WTC11 (cell line): ENCODE measurements at regions not wholly inside any gene's neighbourhood (a gene's known extent, or its start where the extent isn't known, plus 50 kb on each side); places are given as distances from the start of the nearest gene placed in this dataset.

Source experiments
- ATAC-seq: fragments of 200-7000 bp; cut with Tn5 transposase; 2 replicates; pipeline ENCODE4 v1.10.0; 2021; ENCODE audit warnings: mild to moderate bottlenecking, moderate library complexity
- CTCF ChIA-PET: fragments of 300-600 bp; sonication (Branson Sonifier 250); formaldehyde crosslinking; loops from one replicate; lab custom pipeline; 2021; ENCODE audit warnings: antibody characterized with exemption; lab: Charles Lee
- POLR2A ChIA-PET: fragments of 350-600 bp; sonication (Branson Sonifier 250); formaldehyde crosslinking; loops from one replicate; lab custom pipeline; 2021; ENCODE audit warnings: antibody characterized with exemption; lab: Charles Lee
- DNase-seq: peaks from one replicate; pipeline ENCODE4 v3.0.0; 2021; ENCODE audit warnings: low spot score
- H3K27ac Mint-ChIP-seq: 2 replicates; pipeline ENCODE4 v1.8.0; 2021; ENCODE audit warnings: mixed read lengths
- H3K27me3 Mint-ChIP-seq: 2 replicates; pipeline ENCODE4 v1.8.0; 2021; ENCODE audit warnings: low read depth, mild to moderate bottlenecking, moderate library complexity, mixed read lengths
- H3K36me3 Mint-ChIP-seq: 2 replicates; pipeline ENCODE4 v1.8.0; 2021; ENCODE audit warnings: mixed read lengths
- H3K4me1 Mint-ChIP-seq: 2 replicates; pipeline ENCODE4 v1.8.0; 2022; ENCODE audit warnings: mixed read lengths
- H3K4me3 Mint-ChIP-seq: 2 replicates; pipeline ENCODE4 v1.8.0; 2021; ENCODE audit warnings: mild to moderate bottlenecking, moderate library complexity, mixed read lengths
- H3K9me3 Mint-ChIP-seq: 2 replicates; pipeline ENCODE4 v1.8.0; 2021; ENCODE audit warnings: mixed read lengths
- ATF1 ChIP-seq: sonication (generic); formaldehyde crosslinking; IDR thresholded peaks from 2 replicates; pipeline ENCODE4 v1.8.1; 2023; ENCODE audit warnings: mild to moderate bottlenecking, moderate library complexity, missing genetic modification reagents
- ATF3 ChIP-seq: sonication (generic); formaldehyde crosslinking; conservative IDR thresholded peaks from 2 replicates; pipeline ENCODE4 v1.8.1; 2022; ENCODE audit warnings: mild to moderate bottlenecking, missing genetic modification reagents
- ESRRA ChIP-seq: sonication (generic); formaldehyde crosslinking; IDR thresholded peaks from 2 replicates; pipeline ENCODE4 v1.8.1; 2022; ENCODE audit warnings: mild to moderate bottlenecking, missing genetic modification reagents, borderline replicate concordance
- FOXK1 ChIP-seq: sonication (generic); formaldehyde crosslinking; IDR thresholded peaks from 2 replicates; pipeline ENCODE4 v1.8.0; 2022; ENCODE audit warnings: mild to moderate bottlenecking, moderate library complexity, missing genetic modification reagents
- FOXP1 ChIP-seq: sonication (generic); formaldehyde crosslinking; IDR thresholded peaks from 2 replicates; pipeline ENCODE4 v1.8.0; 2022; ENCODE audit warnings: missing genetic modification reagents, mild to moderate bottlenecking, moderate library complexity, borderline replicate concordance
- GABPB1 ChIP-seq: sonication (generic); formaldehyde crosslinking; IDR thresholded peaks from 2 replicates; pipeline ENCODE4 v1.8.1; 2023; ENCODE audit warnings: mild to moderate bottlenecking, missing genetic modification reagents
- GRHL2 ChIP-seq: fragments of 250-450 bp; sonication (Bioruptor Pico); IDR thresholded peaks from 2 replicates; pipeline ENCODE4 v1.8.0; 2022; ENCODE audit warnings: mild to moderate bottlenecking, moderate library complexity; ENCODE audit not compliant: insufficient replicate concordance, severe bottlenecking
- MLX ChIP-seq: sonication (generic); formaldehyde crosslinking; IDR thresholded peaks from 2 replicates; pipeline ENCODE4 v1.8.1; 2023; ENCODE audit warnings: mild to moderate bottlenecking, missing genetic modification reagents, moderate library complexity
- NR1H2 ChIP-seq: sonication (generic); formaldehyde crosslinking; IDR thresholded peaks from 2 replicates; pipeline ENCODE4 v1.9.0; 2021; ENCODE audit warnings: mild to moderate bottlenecking, moderate library complexity, missing genetic modification reagents
- SP1 ChIP-seq: sonication (generic); formaldehyde crosslinking; conservative IDR thresholded peaks from 2 replicates; pipeline ENCODE4 v1.8.1; 2022; ENCODE audit warnings: missing genetic modification reagents
- TCF7 ChIP-seq: sonication (generic); formaldehyde crosslinking; IDR thresholded peaks from 2 replicates; pipeline ENCODE4 v1.8.0; 2022; ENCODE audit warnings: mild to moderate bottlenecking, low read depth, missing genetic modification reagents, moderate library complexity
- ZBTB21 ChIP-seq: sonication (generic); formaldehyde crosslinking; IDR thresholded peaks from 2 replicates; pipeline ENCODE4 v1.8.1; 2023; ENCODE audit warnings: mild to moderate bottlenecking, missing genetic modification reagents, borderline replicate concordance
- ZNF281 ChIP-seq: sonication (generic); formaldehyde crosslinking; IDR thresholded peaks from 2 replicates; pipeline ENCODE4 v1.8.0; 2023; ENCODE audit warnings: mild to moderate bottlenecking, missing genetic modification reagents
- ZNF396 ChIP-seq: fragments of 250-450 bp; sonication (Bioruptor Pico); IDR thresholded peaks from 2 replicates; pipeline ENCODE4 v1.8.0; 2021; ENCODE audit warnings: mild to moderate bottlenecking, moderate library complexity, borderline replicate concordance
- ZSCAN18 ChIP-seq: fragments of 250-450 bp; sonication (Bioruptor Pico); IDR thresholded peaks from 2 replicates; pipeline ENCODE4 v2.1.2; 2022; ENCODE audit warnings: mild to moderate bottlenecking, moderate library complexity
- TF ChIP-seq, protein P1 (sequence below): sonication (generic); formaldehyde crosslinking; IDR thresholded peaks from 2 replicates; pipeline ENCODE4 v1.8.0; 2022; ENCODE audit warnings: mild to moderate bottlenecking, missing genetic modification reagents
- TF ChIP-seq, protein P2 (sequence below): fragments of 250-450 bp; sonication (Bioruptor Pico); conservative IDR thresholded peaks from 2 replicates; pipeline ENCODE4 v1.9.0; 2021; ENCODE audit warnings: mild to moderate bottlenecking
- TF ChIP-seq, protein P3 (sequence below): fragments of 250-450 bp; sonication (Bioruptor Pico); IDR thresholded peaks from 2 replicates; pipeline ENCODE4 v1.8.0; 2021; ENCODE audit warnings: mild to moderate bottlenecking

DNA sequence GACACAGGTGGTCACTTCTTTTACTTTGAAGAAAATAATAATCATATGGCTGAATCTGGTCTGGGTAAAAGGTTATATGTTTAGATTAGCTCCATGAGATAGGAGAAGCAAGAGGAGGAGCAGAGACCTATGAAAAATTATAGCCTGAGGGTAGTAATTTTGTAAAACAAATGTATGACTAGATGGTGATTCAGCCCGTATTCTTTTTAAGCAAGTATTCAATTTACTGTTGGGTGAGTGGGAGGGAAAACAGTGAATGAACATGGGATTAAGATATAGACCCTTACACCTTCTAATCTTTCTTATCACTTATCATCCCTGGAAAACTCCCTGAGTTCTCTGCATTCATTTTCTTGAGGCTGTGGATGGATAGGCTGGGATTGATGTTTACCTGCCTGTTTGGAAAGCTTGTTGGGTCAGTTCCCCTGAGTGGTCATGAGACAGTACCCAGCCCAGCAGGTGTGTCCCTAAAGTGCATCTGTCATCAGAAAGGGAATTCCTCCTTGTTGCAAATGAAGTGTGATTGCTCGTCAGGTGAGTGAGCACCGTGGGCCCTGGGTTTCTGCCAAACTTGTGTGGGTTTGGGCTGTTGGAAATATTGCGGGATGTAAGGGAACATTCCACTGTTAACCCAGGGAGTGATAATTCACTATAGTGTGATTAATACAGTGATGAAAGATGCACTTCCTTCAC is 101.2 kb upstream of the GDNF start (continued):
- TF ChIP-seq, protein P1, sequence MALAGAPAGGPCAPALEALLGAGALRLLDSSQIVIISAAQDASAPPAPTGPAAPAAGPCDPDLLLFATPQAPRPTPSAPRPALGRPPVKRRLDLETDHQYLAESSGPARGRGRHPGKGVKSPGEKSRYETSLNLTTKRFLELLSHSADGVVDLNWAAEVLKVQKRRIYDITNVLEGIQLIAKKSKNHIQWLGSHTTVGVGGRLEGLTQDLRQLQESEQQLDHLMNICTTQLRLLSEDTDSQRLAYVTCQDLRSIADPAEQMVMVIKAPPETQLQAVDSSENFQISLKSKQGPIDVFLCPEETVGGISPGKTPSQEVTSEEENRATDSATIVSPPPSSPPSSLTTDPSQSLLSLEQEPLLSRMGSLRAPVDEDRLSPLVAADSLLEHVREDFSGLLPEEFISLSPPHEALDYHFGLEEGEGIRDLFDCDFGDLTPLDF (CRISPR knock-in tag) = no peak
- TF ChIP-seq, protein P2, sequence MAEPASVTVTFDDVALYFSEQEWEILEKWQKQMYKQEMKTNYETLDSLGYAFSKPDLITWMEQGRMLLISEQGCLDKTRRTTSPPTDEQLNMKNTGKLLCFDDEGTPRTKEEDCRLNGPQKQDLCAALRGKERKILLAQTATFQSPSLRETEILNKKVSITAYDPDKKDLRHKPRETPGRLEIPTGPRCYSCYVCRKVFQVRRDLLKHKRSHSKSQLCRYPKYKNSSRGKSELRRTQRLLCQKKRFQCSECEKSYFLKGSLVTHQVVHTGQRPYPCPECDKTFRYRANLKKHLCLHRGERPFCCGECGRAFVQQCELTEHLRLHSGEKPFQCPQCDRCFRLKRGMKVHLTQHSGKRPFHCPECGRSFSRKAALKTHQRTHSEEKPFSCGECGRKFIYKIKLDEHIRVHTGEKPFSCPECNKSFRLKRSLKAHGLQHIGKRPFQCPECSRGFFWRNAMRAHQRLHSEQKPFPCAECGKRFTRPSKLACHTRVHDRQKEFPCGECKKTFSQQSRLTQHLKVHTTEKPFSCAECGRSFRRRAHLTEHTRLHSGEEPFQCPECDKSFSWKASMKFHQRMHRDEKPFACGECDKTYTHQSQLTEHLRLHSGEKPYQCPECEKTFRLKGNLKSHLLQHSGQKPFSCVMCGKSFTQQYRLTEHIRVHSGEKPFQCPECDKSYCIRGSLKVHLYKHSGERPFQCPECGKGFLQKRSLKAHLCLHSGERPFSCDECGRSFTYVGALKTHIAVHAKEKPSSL (CRISPR knock-in tag) = no peak

- H3K27ac Mint-ChIP-seq = no peak overlapping the region
- no peak for ATAC-seq
- H3K27me3 Mint-ChIP-seq = no peaks in the 10 kb centered on the region
- CTCF ChIA-PET = interaction anchor here (1.2 kb wide), 1 partner anchor 254 kb away, joined by 3 read pairs; no protein-coding TSS in a partner anchor
- H3K4me3 Mint-ChIP-seq = no peak overlapping the region
- no peaks in the 10 kb centered on the region for H3K36me3 Mint-ChIP-seq
- TF ChIP-seq, protein P3, sequence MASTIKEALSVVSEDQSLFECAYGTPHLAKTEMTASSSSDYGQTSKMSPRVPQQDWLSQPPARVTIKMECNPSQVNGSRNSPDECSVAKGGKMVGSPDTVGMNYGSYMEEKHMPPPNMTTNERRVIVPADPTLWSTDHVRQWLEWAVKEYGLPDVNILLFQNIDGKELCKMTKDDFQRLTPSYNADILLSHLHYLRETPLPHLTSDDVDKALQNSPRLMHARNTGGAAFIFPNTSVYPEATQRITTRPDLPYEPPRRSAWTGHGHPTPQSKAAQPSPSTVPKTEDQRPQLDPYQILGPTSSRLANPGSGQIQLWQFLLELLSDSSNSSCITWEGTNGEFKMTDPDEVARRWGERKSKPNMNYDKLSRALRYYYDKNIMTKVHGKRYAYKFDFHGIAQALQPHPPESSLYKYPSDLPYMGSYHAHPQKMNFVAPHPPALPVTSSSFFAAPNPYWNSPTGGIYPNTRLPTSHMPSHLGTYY = no peak
- H3K4me1 Mint-ChIP-seq = no peaks in the 10 kb centered on the region
- H3K9me3 Mint-ChIP-seq = peaks cover 20% of the 10 kb centered on the region
- POLR2A ChIA-PET = no interaction called here
- DNase-seq = no peak
These were observed 99.0 kb upstream of the GDNF start for GRCh38 chr5:37938861-37939260.

DNA sequence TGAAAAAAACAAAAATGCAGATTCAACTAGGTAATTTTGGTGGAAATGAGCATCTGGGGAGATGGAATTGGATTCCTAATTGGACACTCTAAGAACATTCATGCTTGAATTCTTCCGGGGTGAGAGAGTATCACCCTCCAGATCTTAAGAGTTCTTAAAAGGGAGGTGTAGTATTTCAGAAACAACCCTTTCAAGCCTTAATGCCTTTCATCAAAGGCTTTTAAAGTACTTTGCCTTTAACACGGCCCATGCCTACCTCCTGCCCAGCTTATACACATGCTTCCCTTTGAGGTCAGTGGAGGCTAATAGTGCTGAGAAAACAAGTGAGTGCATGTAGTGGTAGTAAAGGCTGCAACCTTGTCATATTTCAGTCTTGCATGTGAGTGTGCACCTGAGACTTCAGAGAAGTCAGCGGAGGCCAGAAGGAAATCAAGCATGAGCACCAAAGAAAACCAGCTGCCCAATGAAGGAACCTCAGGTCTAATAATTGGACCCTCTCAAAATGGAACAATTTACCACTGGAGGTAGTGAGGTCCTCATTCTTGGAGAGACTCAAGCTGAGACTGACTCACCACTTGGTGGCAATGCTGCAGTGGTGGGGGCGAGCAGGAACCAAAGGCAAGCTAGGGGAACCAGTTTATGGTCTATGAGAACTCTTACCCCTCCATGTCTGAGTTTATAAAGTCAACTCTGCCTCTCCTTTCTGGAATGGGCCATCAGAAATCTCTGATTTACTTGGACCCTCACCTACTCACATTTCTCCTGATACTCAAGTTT is 98.4 kb upstream of the GDNF start:
- peaks cover 20% of the 10 kb centered on the region for H3K9me3 Mint-ChIP-seq
- no peaks in the 10 kb centered on the region for H3K36me3 Mint-ChIP-seq
- ChIA-PET POLR2A (interaction anchor here (0.8 kb wide), 1 partner anchor 12 kb away, joined by 4 read pairs; no protein-coding TSS in a partner anchor), CTCF (interaction anchor here (1.2 kb wide), 1 partner anchor 254 kb away, joined by 3 read pairs; no protein-coding TSS in a partner anchor)
- H3K27me3 Mint-ChIP-seq = no peaks in the 10 kb centered on the region
- no peak overlapping the region for H3K27ac Mint-ChIP-seq
- DNase-seq = no peak
- no peak for ATAC-seq
- H3K4me1 Mint-ChIP-seq = no peaks in the 10 kb centered on the region
- H3K4me3 Mint-ChIP-seq = no peak overlapping the region
- no peak for TF ChIP-seq ZNF396 (CRISPR knock-in tag)
- no peak for TF ChIP-seq ATF3
- TF ChIP-seq ESRRA (CRISPR knock-in tag) = no peak
- no peak for TF ChIP-seq GRHL2 (CRISPR knock-in tag)
- TF ChIP-seq ZBTB21 (CRISPR knock-in tag) = no peak
- TF ChIP-seq ZNF281 (CRISPR knock-in tag) = no peak
- no peak for TF ChIP-seq TCF7 (CRISPR knock-in tag)
- TF ChIP-seq, protein P1 (CRISPR knock-in tag) = no peak
- TF ChIP-seq ATF1 (CRISPR knock-in tag) = no peak
- TF ChIP-seq SP1 (CRISPR knock-in tag) = no peak
- no peak for TF ChIP-seq FOXP1 (CRISPR knock-in tag)
- TF ChIP-seq FOXK1 = no peak
- TF ChIP-seq ZSCAN18 = no peak
- no peak for TF ChIP-seq GABPB1 (CRISPR knock-in tag)
- TF ChIP-seq MLX = no peak
- no peak for TF ChIP-seq NR1H2 (CRISPR knock-in tag)
